ENCODE measurements at regions not wholly inside any gene's neighbourhood (a gene's known extent, or its start where the extent isn't known, plus 50 kb on each side); places are given as distances from the start of the nearest gene placed in this dataset.

DNA sequence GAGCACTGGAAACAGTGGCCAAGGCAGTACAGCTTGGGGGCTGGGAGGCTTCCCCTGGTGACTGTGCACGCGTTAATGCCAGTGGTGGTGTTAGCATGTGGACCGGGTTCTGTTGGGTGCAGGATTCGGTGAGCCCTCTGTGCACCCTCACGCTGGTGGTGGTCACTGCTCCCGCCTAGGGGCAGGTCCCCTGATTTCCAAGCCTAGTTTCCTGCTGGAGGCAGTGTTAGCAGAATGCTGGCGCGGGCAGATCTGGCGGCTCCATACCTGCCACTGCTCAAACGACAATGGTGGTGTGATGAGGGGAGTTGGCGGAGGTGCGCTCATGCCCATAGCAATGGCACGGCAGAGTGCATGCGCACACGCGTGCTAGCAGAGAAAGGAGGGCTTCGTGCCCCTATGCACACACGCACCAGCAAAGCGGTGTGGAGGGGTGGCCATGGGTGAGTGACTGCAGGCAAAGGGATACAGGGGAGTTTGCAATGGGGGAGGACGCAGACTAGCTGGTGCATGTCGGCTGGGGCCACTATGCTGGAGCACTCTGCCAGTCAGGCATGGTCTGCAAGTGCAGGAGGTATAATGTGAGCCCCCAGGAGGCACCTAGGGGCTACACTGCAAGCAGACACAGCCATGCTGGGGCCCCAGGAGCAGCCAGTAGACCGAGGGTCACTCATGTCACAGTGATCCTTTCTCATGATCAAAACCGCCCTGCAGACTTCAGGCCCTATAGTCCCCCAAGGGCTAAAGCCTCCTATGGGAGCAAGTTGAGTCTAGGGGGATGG is 93.0 kb downstream of the MAGEE1 start:
- TF ChIP-seq, protein P1, sequence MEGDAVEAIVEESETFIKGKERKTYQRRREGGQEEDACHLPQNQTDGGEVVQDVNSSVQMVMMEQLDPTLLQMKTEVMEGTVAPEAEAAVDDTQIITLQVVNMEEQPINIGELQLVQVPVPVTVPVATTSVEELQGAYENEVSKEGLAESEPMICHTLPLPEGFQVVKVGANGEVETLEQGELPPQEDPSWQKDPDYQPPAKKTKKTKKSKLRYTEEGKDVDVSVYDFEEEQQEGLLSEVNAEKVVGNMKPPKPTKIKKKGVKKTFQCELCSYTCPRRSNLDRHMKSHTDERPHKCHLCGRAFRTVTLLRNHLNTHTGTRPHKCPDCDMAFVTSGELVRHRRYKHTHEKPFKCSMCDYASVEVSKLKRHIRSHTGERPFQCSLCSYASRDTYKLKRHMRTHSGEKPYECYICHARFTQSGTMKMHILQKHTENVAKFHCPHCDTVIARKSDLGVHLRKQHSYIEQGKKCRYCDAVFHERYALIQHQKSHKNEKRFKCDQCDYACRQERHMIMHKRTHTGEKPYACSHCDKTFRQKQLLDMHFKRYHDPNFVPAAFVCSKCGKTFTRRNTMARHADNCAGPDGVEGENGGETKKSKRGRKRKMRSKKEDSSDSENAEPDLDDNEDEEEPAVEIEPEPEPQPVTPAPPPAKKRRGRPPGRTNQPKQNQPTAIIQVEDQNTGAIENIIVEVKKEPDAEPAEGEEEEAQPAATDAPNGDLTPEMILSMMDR (conservative IDR thresholded peaks at IDR 0.05; ENCODE audit: low read depth, low read length), result no peak
- TF ChIP-seq POLR2A (IDR thresholded peaks at IDR 0.05; ENCODE audit: low read depth, low read length) (no peak), RAD21 (IDR thresholded peaks at IDR 0.05; ENCODE audit: low read length) (no peak)

Data from IMR-90 (cell line).